ENCODE measurements at regions not wholly inside any gene's neighbourhood (a gene's known extent, or its start where the extent isn't known, plus 50 kb on each side); places are given as distances from the start of the nearest gene placed in this dataset.

- TF ChIP-seq NRF1 (IDR thresholded peaks at IDR 0.05; ENCODE audit: low read depth, low read length) (no peak), EP300 (IDR thresholded peaks at IDR 0.05; ENCODE audit: borderline replicate concordance in 1 of 2, low read depth in 1 of 2, low read length in 1 of 2) (no peak)
Observed at GRCh38 chr14:35205737-35206136, 83.4 kb downstream of the PRORP start (continued).

- TF ChIP-seq EZH2phosphoT487 (IDR thresholded peaks at IDR 0.05; ENCODE audit: borderline replicate concordance, low read depth) = no peak
- TF ChIP-seq, protein P1, sequence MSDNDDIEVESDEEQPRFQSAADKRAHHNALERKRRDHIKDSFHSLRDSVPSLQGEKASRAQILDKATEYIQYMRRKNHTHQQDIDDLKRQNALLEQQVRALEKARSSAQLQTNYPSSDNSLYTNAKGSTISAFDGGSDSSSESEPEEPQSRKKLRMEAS (IDR thresholded peaks at IDR 0.05; ENCODE audit: low read depth) = no peak
- TF ChIP-seq POLR2AphosphoS5 (IDR thresholded peaks at IDR 0.05; ENCODE audit: low read depth, low read length) = no peak
- no peak for TF ChIP-seq FOXM1 (IDR thresholded peaks at IDR 0.05; ENCODE audit: low read depth)
- no peak for TF ChIP-seq NFIC (IDR thresholded peaks at IDR 0.05; ENCODE audit: borderline replicate concordance)
- TF ChIP-seq CHD2 (IDR thresholded peaks at IDR 0.05; ENCODE audit: low read length, partially characterized antibody) = no peak
- TF ChIP-seq GATA2 (CRISPR knock-in tag; IDR thresholded peaks at IDR 0.05) = no peak
- TF ChIP-seq SIN3A (IDR thresholded peaks at IDR 0.05; ENCODE audit: borderline replicate concordance, low read depth, low read length) = no peak
- TF ChIP-seq MXI1 (IDR thresholded peaks at IDR 0.05; ENCODE audit: low read depth, low read length) = no peak
- TF ChIP-seq, protein P2, sequence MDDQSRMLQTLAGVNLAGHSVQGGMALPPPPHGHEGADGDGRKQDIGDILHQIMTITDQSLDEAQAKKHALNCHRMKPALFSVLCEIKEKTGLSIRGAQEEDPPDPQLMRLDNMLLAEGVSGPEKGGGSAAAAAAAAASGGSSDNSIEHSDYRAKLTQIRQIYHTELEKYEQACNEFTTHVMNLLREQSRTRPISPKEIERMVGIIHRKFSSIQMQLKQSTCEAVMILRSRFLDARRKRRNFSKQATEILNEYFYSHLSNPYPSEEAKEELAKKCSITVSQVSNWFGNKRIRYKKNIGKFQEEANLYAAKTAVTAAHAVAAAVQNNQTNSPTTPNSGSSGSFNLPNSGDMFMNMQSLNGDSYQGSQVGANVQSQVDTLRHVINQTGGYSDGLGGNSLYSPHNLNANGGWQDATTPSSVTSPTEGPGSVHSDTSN (IDR thresholded peaks at IDR 0.05) = no peak
- TF ChIP-seq FOSL2 (IDR thresholded peaks at IDR 0.05; ENCODE audit: borderline replicate concordance, low read depth) = no peak
- TF ChIP-seq TEAD4 (IDR thresholded peaks at IDR 0.05; ENCODE audit: borderline replicate concordance, insufficient read depth) = no peak
- no peak for TF ChIP-seq REST (IDR thresholded peaks at IDR 0.05; ENCODE audit: low read depth, low read length)
- TF ChIP-seq GABPA (IDR thresholded peaks at IDR 0.05; ENCODE audit: low read depth) = no peak
- TF ChIP-seq, protein P3, sequence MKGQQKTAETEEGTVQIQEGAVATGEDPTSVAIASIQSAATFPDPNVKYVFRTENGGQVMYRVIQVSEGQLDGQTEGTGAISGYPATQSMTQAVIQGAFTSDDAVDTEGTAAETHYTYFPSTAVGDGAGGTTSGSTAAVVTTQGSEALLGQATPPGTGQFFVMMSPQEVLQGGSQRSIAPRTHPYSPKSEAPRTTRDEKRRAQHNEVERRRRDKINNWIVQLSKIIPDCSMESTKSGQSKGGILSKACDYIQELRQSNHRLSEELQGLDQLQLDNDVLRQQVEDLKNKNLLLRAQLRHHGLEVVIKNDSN (IDR thresholded peaks at IDR 0.05; ENCODE audit: borderline replicate concordance, low read depth) = no peak
- no peak for TF ChIP-seq ELF1 (IDR thresholded peaks at IDR 0.05)
- no peak for TF ChIP-seq RFX5 (IDR thresholded peaks at IDR 0.05; ENCODE audit: low read length)
- TF ChIP-seq USF2 (IDR thresholded peaks at IDR 0.05; ENCODE audit: borderline replicate concordance, low read depth, low read length) = no peak
- 93% methylated on average over 2 of the region's 2 CpGs for WGBS (ENCODE audit: low lambda C conversion rate)
Observed at GRCh38 chr14:35211067-35211466, 81.1 kb upstream of the PSMA6 start.

More at GRCh38 chr14:35211067-35211466, 81.1 kb upstream of the PSMA6 start:
- peaks cover 0 to 17% of the 10 kb centered on the region in 2 experiments for H3K4me1 ChIP-seq (ENCODE audit: control insufficient read depth in 1 of 2, insufficient read depth in 2 of 2, low read depth in 1 of 2, low read length in 1 of 2)
- H3K27ac ChIP-seq (ENCODE audit: low read depth in 2 of 2, low read length in 1 of 2) = no peak overlapping the region
- no peaks in the 10 kb centered on the region; the same call in 1 of the 2 replicates for H3K79me2 ChIP-seq (ENCODE audit: insufficient read depth)
- H3K27me3 ChIP-seq (ENCODE audit: insufficient read depth) = no peaks in the 10 kb centered on the region
- no peaks in the 10 kb centered on the region for H3K9me2 ChIP-seq
- no peak overlapping the region for H3K4me2 ChIP-seq
- H3F3A ChIP-seq (replicated peaks; ENCODE audit: insufficient read depth) = peaks cover 8% of the 10 kb centered on the region
- no peaks in the 10 kb centered on the region for H4K20me1 ChIP-seq (ENCODE audit: insufficient read depth)
- H3K9ac ChIP-seq = no peak overlapping the region
- H3K36me3 ChIP-seq (replicated peaks in 1 of 2; ENCODE audit: control insufficient read depth in 1 of 2, insufficient read depth in 2 of 2, low read length in 1 of 2) = no peaks in the 10 kb centered on the region
- ChIA-PET CTCF (interaction anchor here (1.0 kb wide), 1 partner anchor 13 kb away, joined by 3 read pairs; no protein-coding TSS in a partner anchor), POLR2A (no interaction called here)
- H3K9me3 ChIP-seq = no peaks in the 10 kb centered on the region
- no peak overlapping the region for H3K4me3 ChIP-seq (ENCODE audit: low read depth in 2 of 2, low read length in 1 of 2)
- H2AFZ ChIP-seq (ENCODE audit: low read depth) = no peak overlapping the region
- DNase-seq = no peak
